ENCODE measurements at regions not wholly inside any gene's neighbourhood (a gene's known extent, or its start where the extent isn't known, plus 50 kb on each side); places are given as distances from the start of the nearest gene placed in this dataset.
A peak's percentile ranks its signal among the peaks of the same experiment; 100 is the strongest.
"Not testable (repeated sequence)": the region's sequence is repeated elsewhere in the genome, so short reads cannot be mapped to it uniquely, and the experiment has no call there.

DNA sequence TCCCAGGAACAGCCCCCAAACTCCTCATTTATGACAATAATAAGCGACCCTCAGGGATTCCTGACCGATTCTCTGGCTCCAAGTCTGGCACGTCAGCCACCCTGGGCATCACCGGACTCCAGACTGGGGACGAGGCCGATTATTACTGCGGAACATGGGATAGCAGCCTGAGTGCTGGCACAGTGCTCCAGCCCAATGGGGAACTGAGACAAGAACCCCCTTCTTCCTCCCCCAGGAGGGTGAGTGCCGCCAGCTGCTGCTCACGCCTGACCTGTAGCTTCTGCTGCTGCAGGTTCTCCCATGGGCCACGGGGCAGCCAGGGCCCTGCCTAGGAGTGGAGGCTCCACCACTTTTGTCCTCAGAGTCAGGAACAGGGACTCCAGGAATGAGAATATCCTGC is 78.2 kb downstream of the VPREB1 start:
- H3K4me1 ChIP-seq (ENCODE audit: control insufficient read depth, insufficient read depth, low read length), result no peaks in the 10 kb centered on the region
- no peaks in the 10 kb centered on the region for H3K27me3 ChIP-seq (ENCODE audit: control insufficient read depth, insufficient read depth, low read length)
- DNase-seq, result no peak
- peaks cover 19% of the 10 kb centered on the region for H3K36me3 ChIP-seq (ENCODE audit: control insufficient read depth, insufficient read depth, low read length)
- 92% methylated on average over 10 of the region's 10 CpGs for WGBS (ENCODE audit: insufficient coverage)
- H3K4me3 ChIP-seq (ENCODE audit: low read length), result no peak overlapping the region
- no peak overlapping the region for H3K27ac ChIP-seq (ENCODE audit: low read length)
- no peaks in the 10 kb centered on the region for H3K9me3 ChIP-seq (replicated peaks; ENCODE audit: control insufficient read depth, low read depth, low read length)

DNA sequence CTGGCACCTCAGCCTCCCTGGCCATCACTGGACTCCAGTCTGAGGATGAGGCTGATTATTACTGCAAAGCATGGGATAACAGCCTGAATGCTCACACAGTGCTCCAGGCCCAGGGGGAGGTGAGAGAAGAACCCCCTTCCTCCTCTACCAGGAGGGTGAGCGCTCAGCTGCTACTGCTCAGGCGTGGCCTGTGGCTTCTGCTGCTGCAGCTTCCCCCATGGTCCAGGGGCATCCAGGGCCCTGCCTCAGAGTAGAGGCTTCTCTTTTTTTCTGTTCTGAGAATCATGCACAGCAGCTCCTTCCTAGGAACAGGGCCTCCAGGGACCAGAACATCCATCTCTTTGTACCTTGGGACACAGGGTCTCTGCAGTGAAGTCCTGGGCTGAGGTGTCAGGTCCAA is 83.1 kb downstream of the VPREB1 start:
- Histone ChIP-seq H3K36me3 (ENCODE audit: control insufficient read depth, insufficient read depth, low read length) (no peaks in the 10 kb centered on the region), H3K27ac (ENCODE audit: low read length) (no peak overlapping the region), H3K27me3 (ENCODE audit: control insufficient read depth, insufficient read depth, low read length) (peaks cover 8% of the 10 kb centered on the region), H3K9me3 (replicated peaks; ENCODE audit: control insufficient read depth, low read depth, low read length) (no peaks in the 10 kb centered on the region), H3K4me3 (ENCODE audit: low read length) (no peak overlapping the region), H3K4me1 (ENCODE audit: control insufficient read depth, insufficient read depth, low read length) (no peaks in the 10 kb centered on the region)
- WGBS (ENCODE audit: insufficient coverage), result 87% methylated on average over 2 of the region's 2 CpGs
- no peak for DNase-seq

DNA sequence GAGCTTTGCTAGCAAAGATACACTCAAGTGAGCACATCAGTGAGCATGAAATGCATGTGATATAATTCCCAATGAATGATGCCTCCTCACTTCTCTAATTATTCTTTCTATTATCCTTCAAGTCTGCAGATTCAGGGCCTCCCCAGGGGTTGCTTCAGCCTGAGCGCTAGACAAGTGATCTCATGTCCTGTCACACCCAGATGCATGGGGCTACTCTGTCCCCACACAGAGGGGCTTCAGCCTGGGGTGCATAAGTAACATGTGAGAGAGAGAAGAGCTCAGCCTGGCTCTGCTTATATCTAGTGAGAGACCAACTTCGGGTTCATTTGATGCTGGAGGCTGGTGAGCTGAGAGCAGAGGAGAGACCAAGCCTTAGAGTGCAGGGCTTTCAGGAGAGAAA is 85.2 kb downstream of the VPREB1 start:
- Histone ChIP-seq H3K36me3 (ENCODE audit: control insufficient read depth, insufficient read depth, low read length) (no peaks in the 10 kb centered on the region), H3K4me1 (ENCODE audit: control insufficient read depth, insufficient read depth, low read length) (no peaks in the 10 kb centered on the region), H3K9me3 (replicated peaks; ENCODE audit: control insufficient read depth, low read depth, low read length) (no peaks in the 10 kb centered on the region), H3K4me3 (ENCODE audit: low read length) (no peak overlapping the region), H3K27me3 (ENCODE audit: control insufficient read depth, insufficient read depth, low read length) (peaks cover 8% of the 10 kb centered on the region), H3K27ac (ENCODE audit: low read length) (no peak overlapping the region)
- WGBS (ENCODE audit: insufficient coverage), result 82% methylated on average over 1 of the region's 2 CpGs
- DNase-seq, result no peak

DNA sequence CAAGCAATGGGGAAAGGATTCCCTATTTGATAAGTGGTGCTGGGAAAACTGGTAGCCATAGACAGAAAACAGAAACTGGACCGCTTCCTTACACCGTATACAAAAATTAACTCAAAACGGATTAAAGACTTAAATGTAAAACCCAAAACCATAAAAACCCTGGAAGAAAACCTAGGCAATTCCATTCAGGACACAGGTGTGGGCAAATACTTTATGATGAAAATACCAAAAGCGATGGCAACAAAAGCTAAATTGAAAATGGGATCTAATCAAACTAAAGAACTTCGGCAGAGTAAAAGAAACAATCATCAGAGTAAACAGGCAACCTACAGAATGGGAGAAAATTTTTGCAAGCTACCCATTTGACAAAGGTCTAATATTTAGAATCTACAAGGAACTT is 91.1 kb downstream of the VPREB1 start:
- WGBS (ENCODE audit: insufficient coverage), result no CpG with 5 or more reads among the region's 5 CpGs
- H3K36me3 ChIP-seq (ENCODE audit: control insufficient read depth, insufficient read depth, low read length); H3K27me3 ChIP-seq (ENCODE audit: control insufficient read depth, insufficient read depth, low read length): not testable (repeated sequence)

DNA sequence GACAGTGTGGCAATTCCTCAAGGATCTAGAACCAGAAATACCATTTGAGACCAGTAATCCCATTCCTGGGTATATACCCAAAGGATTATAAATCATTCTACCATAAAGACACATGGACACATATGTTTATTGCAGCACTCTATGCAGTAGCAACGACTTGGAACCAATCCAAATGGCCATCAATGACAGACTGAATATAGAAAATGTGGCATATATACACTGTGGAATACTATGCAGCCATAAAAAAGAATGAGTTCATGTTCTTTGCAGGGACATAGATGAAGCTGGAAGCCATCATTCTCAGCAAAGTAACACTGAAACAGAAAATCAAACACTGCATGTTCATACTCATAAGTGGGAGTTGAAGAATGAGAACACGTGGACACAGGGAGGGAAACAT is 91.7 kb downstream of the VPREB1 start:
- H3K27ac ChIP-seq (ENCODE audit: low read length); H3K4me1 ChIP-seq (ENCODE audit: control insufficient read depth, insufficient read depth, low read length); H3K4me3 ChIP-seq (ENCODE audit: low read length); H3K27me3 ChIP-seq (ENCODE audit: control insufficient read depth, insufficient read depth, low read length); H3K9me3 ChIP-seq (replicated peaks; ENCODE audit: control insufficient read depth, low read depth, low read length); DNase-seq; H3K36me3 ChIP-seq (ENCODE audit: control insufficient read depth, insufficient read depth, low read length): not testable (repeated sequence)
- WGBS (ENCODE audit: insufficient coverage), result no CpG with 5 or more reads among the region's 2 CpGs

More for the DNA sequence above, 91.1 kb downstream of the VPREB1 start:
- not testable (repeated sequence) for H3K4me1 ChIP-seq (ENCODE audit: control insufficient read depth, insufficient read depth, low read length); H3K9me3 ChIP-seq (replicated peaks; ENCODE audit: control insufficient read depth, low read depth, low read length); DNase-seq; H3K4me3 ChIP-seq (ENCODE audit: low read length); H3K27ac ChIP-seq (ENCODE audit: low read length)

DNA sequence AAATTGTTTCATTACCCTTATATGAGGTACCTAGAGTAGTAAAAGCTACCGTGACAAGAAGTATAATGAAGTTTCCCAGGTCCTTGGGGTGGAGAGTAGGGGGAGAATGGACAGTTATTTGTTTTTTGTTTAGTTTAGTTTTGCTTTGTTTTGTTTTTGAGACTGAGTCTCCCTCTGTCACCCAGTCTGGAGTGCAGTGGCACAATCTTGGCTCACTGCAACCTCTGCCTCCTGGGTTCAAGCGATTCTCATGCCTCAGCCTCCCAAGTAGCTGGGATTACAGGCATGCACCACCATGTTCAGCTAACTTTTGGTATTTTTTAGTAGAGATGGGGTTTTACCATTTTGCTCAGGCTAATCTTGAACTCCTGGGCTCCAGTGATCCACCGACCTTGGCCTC is 94.2 kb downstream of the VPREB1 start:
- H3K27me3 ChIP-seq (ENCODE audit: control insufficient read depth, insufficient read depth, low read length), result peaks cover 11% of the 10 kb centered on the region
- not testable (repeated sequence) for DNase-seq; H3K36me3 ChIP-seq (ENCODE audit: control insufficient read depth, insufficient read depth, low read length)

DNA sequence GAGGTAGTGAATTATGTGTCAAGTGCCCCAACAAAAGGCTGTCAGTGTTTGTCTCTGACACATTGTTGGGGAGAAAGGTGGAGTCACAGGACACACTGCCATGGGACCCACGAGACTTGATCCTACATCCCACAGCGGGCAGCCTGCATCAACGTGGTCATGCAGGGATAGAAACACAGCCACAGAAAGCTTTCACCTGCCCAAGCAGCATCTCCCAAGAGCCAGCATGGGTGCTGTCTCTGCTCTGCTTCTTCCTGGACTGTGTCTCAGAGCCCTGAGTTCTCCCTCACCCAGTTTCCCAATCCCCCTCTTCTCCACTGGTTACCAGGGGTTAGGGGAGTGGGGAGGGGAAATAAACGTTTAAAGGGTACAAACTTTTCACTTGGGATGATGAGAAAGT is 97.2 kb downstream of the VPREB1 start:
- Histone ChIP-seq H3K9me3 (replicated peaks; ENCODE audit: control insufficient read depth, low read depth, low read length) (no peaks in the 10 kb centered on the region), H3K36me3 (ENCODE audit: control insufficient read depth, insufficient read depth, low read length) (no peaks in the 10 kb centered on the region)
- no CpG with 5 or more reads among the region's 4 CpGs for WGBS (ENCODE audit: insufficient coverage)

More for the DNA sequence above, 94.2 kb downstream of the VPREB1 start:
- 43% methylated on average over 1 of the region's 3 CpGs for WGBS (ENCODE audit: insufficient coverage)
- H3K9me3 ChIP-seq (replicated peaks; ENCODE audit: control insufficient read depth, low read depth, low read length); H3K4me1 ChIP-seq (ENCODE audit: control insufficient read depth, insufficient read depth, low read length); H3K4me3 ChIP-seq (ENCODE audit: low read length); H3K27ac ChIP-seq (ENCODE audit: low read length): not testable (repeated sequence)

DNA sequence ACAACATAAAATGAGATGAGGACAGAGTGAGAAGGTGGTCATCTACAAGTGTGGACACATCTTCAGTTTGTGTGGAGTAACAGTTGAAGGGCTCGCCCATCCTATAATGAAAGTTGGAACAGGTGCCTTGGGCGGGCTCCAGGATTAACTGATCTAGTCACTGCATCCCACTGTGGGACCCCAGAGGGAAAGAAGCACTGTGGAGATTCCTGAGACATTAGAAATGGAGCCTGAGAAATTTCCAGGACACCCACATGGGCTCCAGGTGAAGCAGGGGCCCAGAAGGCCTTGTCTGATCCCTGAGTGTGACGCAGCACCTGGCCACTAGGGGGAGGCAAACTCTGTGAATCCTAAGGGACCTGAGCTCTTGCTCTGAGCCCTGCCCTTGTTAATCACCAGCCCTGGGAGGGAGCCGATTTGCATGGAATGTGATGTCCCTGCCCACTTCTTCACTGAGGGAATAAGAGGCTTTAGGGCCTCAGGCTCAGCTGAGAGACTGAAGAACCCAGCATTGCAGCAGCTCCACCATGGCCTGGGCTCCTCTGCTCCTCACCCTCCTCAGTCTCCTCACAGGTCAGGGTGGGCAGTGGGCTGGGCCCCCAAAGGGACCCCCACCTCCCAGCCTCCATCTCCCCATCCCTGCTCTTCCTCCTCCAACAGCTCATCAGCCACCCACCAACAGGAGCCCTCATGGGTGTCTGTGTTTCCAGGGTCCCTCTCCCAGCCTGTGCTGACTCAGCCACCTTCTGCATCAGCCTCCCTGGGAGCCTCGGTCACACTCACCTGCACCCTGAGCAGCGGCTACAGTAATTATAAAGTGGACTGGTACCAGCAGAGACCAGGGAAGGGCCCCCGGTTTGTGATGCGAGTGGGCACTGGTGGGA is 98.4 kb downstream of the VPREB1 start:
- Histone ChIP-seq H3K4me1 (ENCODE audit: control insufficient read depth, insufficient read depth, low read length) (no peaks in the 10 kb centered on the region), H3K27me3 (ENCODE audit: control insufficient read depth, insufficient read depth, low read length) (peaks cover 13% of the 10 kb centered on the region), H3K9me3 (replicated peaks; ENCODE audit: control insufficient read depth, low read depth, low read length) (no peaks in the 10 kb centered on the region), H3K27ac (ENCODE audit: low read length) (no peak overlapping the region), H3K4me3 (ENCODE audit: low read length) (no peak overlapping the region), H3K36me3 (ENCODE audit: control insufficient read depth, insufficient read depth, low read length) (no peaks in the 10 kb centered on the region)
- no peak for DNase-seq
- WGBS (ENCODE audit: insufficient coverage), result 50% methylated on average over 6 of the region's 8 CpGs

More for the DNA sequence above, 97.2 kb downstream of the VPREB1 start:
- Histone ChIP-seq H3K27me3 (ENCODE audit: control insufficient read depth, insufficient read depth, low read length) (peaks cover 11% of the 10 kb centered on the region), H3K4me3 (ENCODE audit: low read length) (no peak overlapping the region), H3K27ac (ENCODE audit: low read length) (no peak overlapping the region), H3K4me1 (ENCODE audit: control insufficient read depth, insufficient read depth, low read length) (no peaks in the 10 kb centered on the region)
- no peak for DNase-seq

DNA sequence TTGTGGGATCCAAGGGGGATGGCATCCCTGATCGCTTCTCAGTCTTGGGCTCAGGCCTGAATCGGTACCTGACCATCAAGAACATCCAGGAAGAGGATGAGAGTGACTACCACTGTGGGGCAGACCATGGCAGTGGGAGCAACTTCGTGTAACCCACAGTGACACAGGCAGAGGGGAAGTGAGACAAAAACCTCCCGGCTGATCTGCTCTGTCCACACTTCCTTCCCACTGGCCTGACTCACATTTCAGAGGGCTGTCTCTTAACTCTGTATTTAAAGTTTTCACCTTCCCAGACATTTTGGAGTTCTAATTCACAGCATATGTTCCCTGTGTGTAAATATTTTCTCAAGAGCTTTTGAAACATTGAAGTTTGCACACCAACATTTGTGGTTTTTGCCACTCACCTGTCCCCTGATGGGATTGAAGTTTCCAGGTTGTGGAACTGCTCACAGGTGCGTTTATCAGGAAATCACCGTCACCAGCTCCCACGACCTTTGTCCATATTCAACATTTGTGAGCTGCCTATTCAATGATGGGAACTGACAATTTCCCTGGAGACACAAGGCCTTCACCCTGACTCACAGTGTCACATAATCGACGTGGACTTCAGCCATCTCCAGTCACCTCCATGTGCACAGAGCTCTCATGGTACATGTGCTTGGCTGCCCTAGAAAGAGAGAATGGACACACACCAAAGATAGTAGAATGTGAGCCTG is 99.2 kb downstream of the VPREB1 start:
- 65% methylated on average over 6 of the region's 9 CpGs for WGBS (ENCODE audit: insufficient coverage)
- no peaks in the 10 kb centered on the region for H3K4me1 ChIP-seq (ENCODE audit: control insufficient read depth, insufficient read depth, low read length)
- H3K27me3 ChIP-seq (ENCODE audit: control insufficient read depth, insufficient read depth, low read length), result peaks cover 16% of the 10 kb centered on the region
- H3K27ac ChIP-seq (ENCODE audit: low read length), result no peak overlapping the region
- no peak overlapping the region for H3K4me3 ChIP-seq (ENCODE audit: low read length)
- H3K36me3 ChIP-seq (ENCODE audit: control insufficient read depth, insufficient read depth, low read length), result no peaks in the 10 kb centered on the region
- H3K9me3 ChIP-seq (replicated peaks; ENCODE audit: control insufficient read depth, low read depth, low read length), result no peaks in the 10 kb centered on the region
- peak; percentile 12 for DNase-seq

DNA sequence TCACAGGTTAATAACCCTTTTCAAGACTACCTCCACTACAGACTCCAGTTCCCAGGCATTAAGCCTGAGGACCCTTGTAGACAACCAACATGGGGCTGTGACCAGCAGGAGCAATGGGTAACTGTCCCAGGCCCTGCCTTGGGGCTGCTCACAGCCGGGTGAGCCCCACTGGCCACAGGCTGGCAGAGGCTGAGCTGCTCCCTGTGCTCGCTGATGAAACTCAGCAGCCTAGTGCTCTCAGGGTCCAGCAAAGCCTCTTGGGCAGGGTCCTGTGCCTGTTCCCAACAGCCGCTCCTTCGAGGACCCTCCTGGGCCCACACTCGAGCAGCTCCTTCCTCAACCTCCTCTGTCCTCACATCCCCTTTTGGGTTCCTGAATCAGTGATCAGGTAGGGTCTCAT is 99.8 kb downstream of the VPREB1 start:
- H3K27ac ChIP-seq (ENCODE audit: low read length), result no peak overlapping the region
- H3K4me3 ChIP-seq (ENCODE audit: low read length), result no peak overlapping the region
- H3K4me1 ChIP-seq (ENCODE audit: control insufficient read depth, insufficient read depth, low read length), result no peaks in the 10 kb centered on the region
- H3K36me3 ChIP-seq (ENCODE audit: control insufficient read depth, insufficient read depth, low read length), result no peaks in the 10 kb centered on the region
- no peak for DNase-seq
- no peaks in the 10 kb centered on the region for H3K9me3 ChIP-seq (replicated peaks; ENCODE audit: control insufficient read depth, low read depth, low read length)
- H3K27me3 ChIP-seq (ENCODE audit: control insufficient read depth, insufficient read depth, low read length), result peaks cover 19% of the 10 kb centered on the region
- 88% methylated on average over 3 of the region's 5 CpGs for WGBS (ENCODE audit: insufficient coverage)

All from muscle of leg (tissue), 3 donors.